ENCODE measurements at regions not wholly inside any gene's neighbourhood (a gene's known extent, or its start where the extent isn't known, plus 50 kb on each side); places are given as distances from the start of the nearest gene placed in this dataset.

GRCh38 chr15:99911816-99912215 is 178.6 kb upstream of the LYSMD4 start:
- H3F3A ChIP-seq (ENCODE audit: insufficient read depth, low read length, poor library complexity, severe bottlenecking): no peaks in the 10 kb centered on the region
- no peak for TF ChIP-seq CTCF (IDR thresholded peaks at IDR 0.05; ENCODE audit: poor library complexity, severe bottlenecking)
- no peak for TF ChIP-seq POLR2AphosphoS5 (IDR thresholded peaks at IDR 0.05)
- TF ChIP-seq EP300 (conservative IDR thresholded peaks at IDR 0.05; ENCODE audit: poor library complexity, severe bottlenecking): no peak
- no peak for TF ChIP-seq RAD21 (conservative IDR thresholded peaks at IDR 0.05)
- no peak overlapping the region for H3K9ac ChIP-seq (ENCODE audit: low read length)
- H3K9me3 ChIP-seq (ENCODE audit: low read length): no peaks in the 10 kb centered on the region
- no peaks in the 10 kb centered on the region for H3K79me2 ChIP-seq (replicated peaks; ENCODE audit: insufficient read depth, low read length)
- no peak overlapping the region for H3K4me2 ChIP-seq (ENCODE audit: low read length)
- no peaks in the 10 kb centered on the region for H3K9me2 ChIP-seq (ENCODE audit: insufficient read depth, low read length)
- no peaks in the 10 kb centered on the region for H3K36me3 ChIP-seq (ENCODE audit: insufficient read depth, low read length)
- H3K27me3 ChIP-seq (ENCODE audit: insufficient read depth, low read depth, low read length): no peaks in the 10 kb centered on the region
- no peaks in the 10 kb centered on the region for H4K20me1 ChIP-seq (ENCODE audit: insufficient read depth)
- H2AFZ ChIP-seq (ENCODE audit: low read depth, low read length): no peak overlapping the region
- H3K4me3 ChIP-seq (ENCODE audit: low read length): no peak overlapping the region
- no peak overlapping the region for H3K27ac ChIP-seq (ENCODE audit: low read length)

GRCh38 chr15:99909592-99910295 is 176.5 kb upstream of the LYSMD4 start:
- Histone ChIP-seq H3K9ac (ENCODE audit: low read length) (no peak overlapping the region), H3K79me2 (replicated peaks; ENCODE audit: insufficient read depth, low read length) (no peaks in the 10 kb centered on the region), H3K27me3 (ENCODE audit: insufficient read depth, low read depth, low read length) (no peaks in the 10 kb centered on the region), H4K20me1 (ENCODE audit: insufficient read depth) (no peaks in the 10 kb centered on the region), H3K9me3 (ENCODE audit: low read length) (no peaks in the 10 kb centered on the region), H3K27ac (ENCODE audit: low read length) (no peak overlapping the region), H3F3A (ENCODE audit: insufficient read depth, low read length, poor library complexity, severe bottlenecking) (no peaks in the 10 kb centered on the region), H3K4me2 (ENCODE audit: low read length) (no peak overlapping the region), H3K9me2 (ENCODE audit: insufficient read depth, low read length) (no peaks in the 10 kb centered on the region), H2AFZ (ENCODE audit: low read depth, low read length) (no peak overlapping the region), H3K4me3 (ENCODE audit: low read length) (no peak overlapping the region), H3K36me3 (ENCODE audit: insufficient read depth, low read length) (no peaks in the 10 kb centered on the region)
- TF ChIP-seq POLR2AphosphoS5 (IDR thresholded peaks at IDR 0.05): no peak
- TF ChIP-seq EP300 (conservative IDR thresholded peaks at IDR 0.05; ENCODE audit: poor library complexity, severe bottlenecking): no peak
- TF ChIP-seq REST (IDR thresholded peaks at IDR 0.05; ENCODE audit: borderline replicate concordance): no peak
- no peak for TF ChIP-seq SMC3 (conservative IDR thresholded peaks at IDR 0.05; ENCODE audit: poor library complexity)

- Histone ChIP-seq H3F3A (ENCODE audit: insufficient read depth, low read length, poor library complexity, severe bottlenecking) (no peaks in the 10 kb centered on the region), H3K36me3 (ENCODE audit: insufficient read depth, low read length) (no peaks in the 10 kb centered on the region), H3K79me2 (replicated peaks; ENCODE audit: insufficient read depth, low read length) (no peaks in the 10 kb centered on the region), H3K4me2 (ENCODE audit: low read length) (no peak overlapping the region), H3K9me3 (ENCODE audit: low read length) (no peaks in the 10 kb centered on the region), H2AFZ (ENCODE audit: low read depth, low read length) (no peak overlapping the region), H3K27me3 (ENCODE audit: insufficient read depth, low read depth, low read length) (no peaks in the 10 kb centered on the region), H3K9ac (ENCODE audit: low read length) (no peak overlapping the region), H3K4me3 (ENCODE audit: low read length) (no peak overlapping the region), H3K27ac (ENCODE audit: low read length) (no peak overlapping the region), H3K9me2 (ENCODE audit: insufficient read depth, low read length) (no peaks in the 10 kb centered on the region), H4K20me1 (ENCODE audit: insufficient read depth) (no peaks in the 10 kb centered on the region)
- TF ChIP-seq EP300 (conservative IDR thresholded peaks at IDR 0.05; ENCODE audit: poor library complexity, severe bottlenecking) (no peak), CTCF (IDR thresholded peaks at IDR 0.05; ENCODE audit: poor library complexity, severe bottlenecking) (no peak), POLR2AphosphoS5 (IDR thresholded peaks at IDR 0.05) (no peak), MXI1 (conservative IDR thresholded peaks at IDR 0.05; ENCODE audit: poor library complexity, severe bottlenecking) (no peak), RAD21 (conservative IDR thresholded peaks at IDR 0.05) (no peak), REST (IDR thresholded peaks at IDR 0.05; ENCODE audit: borderline replicate concordance) (no peak), EZH2 (IDR thresholded peaks at IDR 0.05; ENCODE audit: borderline replicate concordance, insufficient read depth, low read length, poor library complexity, severe bottlenecking) (no peak), SMC3 (conservative IDR thresholded peaks at IDR 0.05; ENCODE audit: poor library complexity) (no peak), TAF1 (IDR thresholded peaks at IDR 0.05; ENCODE audit: low read depth) (no peak)
Observed at GRCh38 chr15:99907698-99908097, 174.5 kb upstream of the LYSMD4 start.
